H9 (cell line): ENCODE measurements at regions not wholly inside any gene's neighbourhood (a gene's known extent, or its start where the extent isn't known, plus 50 kb on each side); places are given as distances from the start of the nearest gene placed in this dataset.

Experiments used
- DNase-seq: peaks from one replicate; pipeline ENCODE4 v3.0.0-alpha.2; 2017
- H2AFZ ChIP-seq: one replicate; pipeline ENCODE4 v1.6.1; 2013; ENCODE audit warnings: mild to moderate bottlenecking, low read length, control low read depth, moderate library complexity
- H2AK5ac ChIP-seq: 2 replicates; pipeline ENCODE4 v1.6.1; 2013; ENCODE audit warnings: low read length, control low read depth, mixed read lengths; ENCODE audit not compliant: insufficient read length
- H2BK120ac ChIP-seq: one replicate; pipeline ENCODE4 v1.6.1; 2013; ENCODE audit warnings: low read depth, mild to moderate bottlenecking, low read length, control low read depth, inconsistent platforms; ENCODE audit not compliant: poor library complexity, severe bottlenecking
- H2BK12ac ChIP-seq: 2 replicates; pipeline ENCODE4 v1.6.1; 2013; ENCODE audit warnings: low read length, control low read depth, mixed read lengths, low read depth; ENCODE audit not compliant: insufficient read length
- H2BK15ac ChIP-seq: 2 replicates; pipeline ENCODE4 v1.6.1; 2013; ENCODE audit warnings: low read depth, low read length, control low read depth
- H2BK20ac ChIP-seq: one replicate; pipeline ENCODE4 v1.6.1; 2013; ENCODE audit warnings: low read depth, mild to moderate bottlenecking, low read length, control low read depth, inconsistent platforms; ENCODE audit not compliant: poor library complexity, severe bottlenecking
- H2BK5ac ChIP-seq: 2 replicates; pipeline ENCODE4 v1.6.1; 2013; ENCODE audit warnings: low read length, control low read depth, mixed read lengths; ENCODE audit not compliant: insufficient read length
- H3K14ac ChIP-seq: 2 replicates; pipeline ENCODE4 v1.6.1; 2013; ENCODE audit warnings: low read length, control low read depth; ENCODE audit not compliant: insufficient read depth
- H3K18ac ChIP-seq: 2 replicates; pipeline ENCODE4 v1.6.1; 2013; ENCODE audit warnings: low read depth, mild to moderate bottlenecking, mixed read lengths, low read length, control low read depth; ENCODE audit not compliant: insufficient read length
- H3K23ac ChIP-seq: 2 replicates; pipeline ENCODE4 v1.6.1; 2013; ENCODE audit warnings: low read length, control low read depth, mixed read lengths, low read depth; ENCODE audit not compliant: insufficient read length
- H3K23me2 ChIP-seq: 2 replicates; pipeline ENCODE4 v1.6.1; 2013; ENCODE audit warnings: low read depth, mild to moderate bottlenecking, mixed read lengths, low read length, control low read depth; ENCODE audit not compliant: insufficient read length, poor library complexity, severe bottlenecking
- H3K27ac ChIP-seq: 2 replicates; pipeline ENCODE4 v1.5.1; 2013; ENCODE audit warnings: low read length, control low read depth, mixed read lengths, low read depth; ENCODE audit not compliant: insufficient read length
- H3K27me3 ChIP-seq: 2 replicates; pipeline ENCODE4 v1.6.1; 2013; ENCODE audit warnings: low read length, control low read depth, inconsistent platforms; ENCODE audit not compliant: insufficient read depth
- H3K4ac ChIP-seq: 2 replicates; pipeline ENCODE4 v1.6.1; 2013; ENCODE audit warnings: low read depth, mild to moderate bottlenecking, control low read depth, inconsistent platforms, low read length, moderate library complexity
- H3K4me1 ChIP-seq: 2 replicates; pipeline ENCODE4 v1.6.1; 2013; ENCODE audit warnings: low read length, control low read depth, inconsistent platforms; ENCODE audit not compliant: insufficient read depth
- H3K4me2 ChIP-seq: 2 replicates; pipeline ENCODE4 v1.6.1; 2013; ENCODE audit warnings: low read length, control low read depth, mixed read lengths; ENCODE audit not compliant: insufficient read length, insufficient read depth
- H3K56ac ChIP-seq: 2 replicates; pipeline ENCODE4 v1.6.1; 2013; ENCODE audit warnings: low read depth, mild to moderate bottlenecking, mixed read lengths, low read length, control low read depth; ENCODE audit not compliant: insufficient read length
- H3K79me1 ChIP-seq: 2 replicates; pipeline ENCODE4 v1.6.1; 2013; ENCODE audit warnings: low read depth, mild to moderate bottlenecking, moderate library complexity, low read length, control low read depth, inconsistent platforms; ENCODE audit not compliant: insufficient read depth, poor library complexity, severe bottlenecking
- H3K79me2 ChIP-seq: 2 replicates; pipeline ENCODE4 v1.6.1; 2013; ENCODE audit warnings: low read length, control low read depth, inconsistent platforms; ENCODE audit not compliant: insufficient read depth
- H3K9ac ChIP-seq: 2 replicates; pipeline ENCODE4 v1.6.1; 2013; ENCODE audit warnings: low read length, control low read depth, mixed read lengths; ENCODE audit not compliant: insufficient read length; ENCODE audit errors: extremely low read depth
- H3K9me3 ChIP-seq: one replicate; pipeline ENCODE4 v1.6.1; 2013; ENCODE audit warnings: low read depth, low read length, inconsistent platforms; ENCODE audit not compliant: control insufficient read depth
- H3T11ph ChIP-seq: one replicate; pipeline ENCODE4 v1.6.1; 2013; ENCODE audit warnings: mild to moderate bottlenecking, low read length, control low read depth, inconsistent platforms
- H4K20me1 ChIP-seq: one replicate; pipeline ENCODE4 v1.6.1; 2013; ENCODE audit not compliant: control insufficient read depth, insufficient read length, insufficient read depth
- H4K5ac ChIP-seq: 2 replicates; pipeline ENCODE4 v1.6.1; 2013; ENCODE audit warnings: low read depth, mild to moderate bottlenecking, mixed read lengths, low read length, control low read depth; ENCODE audit not compliant: insufficient read length
- H4K8ac ChIP-seq: replicated peaks from 2 replicates; pipeline ENCODE4 v1.6.1; 2013; ENCODE audit warnings: low read length, control low read depth, mixed read lengths, low read depth; ENCODE audit not compliant: insufficient read length
- H4K91ac ChIP-seq: 2 replicates; pipeline ENCODE4 v1.6.1; 2013; ENCODE audit warnings: low read depth, mild to moderate bottlenecking, moderate library complexity, mixed read lengths, low read length, control low read depth; ENCODE audit not compliant: insufficient read length
- H3K27ac Mint-ChIP-seq, 3 experiments: 2 replicates in 2 of 3; 3 replicates in 1 of 3; pipeline ENCODE4 v1.8.0; 2020 to 2021; ENCODE audit warnings: mixed read lengths in 3 of 3, mild to moderate bottlenecking in 1 of 3, moderate library complexity in 1 of 3
- H3K27me3 Mint-ChIP-seq: 2 replicates; pipeline ENCODE4 v1.8.0; 2021; ENCODE audit warnings: low read depth, mild to moderate bottlenecking, moderate library complexity, mixed read lengths
- H3K36me3 Mint-ChIP-seq, 3 experiments: 2 replicates in 2 of 3; 3 replicates in 1 of 3; pipeline ENCODE4 v1.8.0; 2020 to 2021; ENCODE audit warnings: low read depth in 3 of 3, mixed read lengths in 3 of 3; ENCODE audit not compliant: insufficient read depth in 1 of 3
- H3K4me1 Mint-ChIP-seq, 2 experiments: 2 replicates each; pipeline ENCODE4 v1.8.0; 2020; ENCODE audit warnings: mixed read lengths in 2 of 2
- H3K4me3 Mint-ChIP-seq, 2 experiments: 2 replicates in 1 of 2; 3 replicates in 1 of 2; pipeline ENCODE4 v1.8.0; 2020 to 2021; ENCODE audit warnings: mild to moderate bottlenecking in 2 of 2, mixed read lengths in 2 of 2, moderate library complexity in 1 of 2
- H3K9me3 Mint-ChIP-seq, 2 experiments: 2 replicates in 1 of 2; 3 replicates in 1 of 2; pipeline ENCODE4 v1.8.0; 2020; ENCODE audit warnings: mild to moderate bottlenecking in 2 of 2, mixed read lengths in 2 of 2, moderate library complexity in 1 of 2
- WGBS: extraction: QIAGEN DNeasy Blood & Tissue Kit; methylation state at CpG from one replicate; pipeline ENCODE4 v1.1.7; 2013; ENCODE audit warnings: missing lambda C conversion rate, low lambda C conversion rate, mixed read lengths; ENCODE audit not compliant: insufficient read length; ENCODE audit errors: extremely low coverage; 5-methylcytosine and 5-hydroxymethylcytosine counted together
- TF ChIP-seq, protein P1 (sequence below): fragments of 200-600 bp; sonication (generic); conservative IDR thresholded peaks from 3 replicates; pipeline ENCODE4 v1.8.0; 2021; ENCODE audit warnings: antibody characterized with exemption, mild to moderate bottlenecking

GRCh38 chr16:51951668-51952298, 595.2 kb downstream of the TOX3 start:
- H4K5ac ChIP-seq = no peak overlapping the region
- H3T11ph ChIP-seq = no peak overlapping the region
- WGBS = no CpG with 5 or more reads among the region's 7 CpGs
- H3K79me2 ChIP-seq = no peaks in the 10 kb centered on the region
- peaks cover 12% of the 10 kb centered on the region; the same call in 1 of the 2 replicates for H3K4me1 ChIP-seq
- H3K79me1 ChIP-seq = no peaks in the 10 kb centered on the region
- H4K91ac ChIP-seq = no peak overlapping the region
- H3K9me3 Mint-ChIP-seq = no peaks in the 10 kb centered on the region
- H3K27me3 Mint-ChIP-seq = no peaks in the 10 kb centered on the region
- no peak overlapping the region for H3K14ac ChIP-seq
- no peak overlapping the region for H2BK20ac ChIP-seq
- peak; percentile 51 for DNase-seq
- no peak overlapping the region for H2AK5ac ChIP-seq
- no peak overlapping the region for H4K8ac ChIP-seq
- H3K36me3 Mint-ChIP-seq = no peaks in the 10 kb centered on the region
- H3K27ac ChIP-seq = no peak overlapping the region
- H3K4ac ChIP-seq = no peak overlapping the region
- H3K27ac Mint-ChIP-seq = peak overlapping the region; percentile 14 to 93 (median 84); a peak in 6 of 7 replicates
- H3K27me3 ChIP-seq = no peaks in the 10 kb centered on the region
- H3K9me3 ChIP-seq = no peaks in the 10 kb centered on the region
- H2BK12ac ChIP-seq = no peak overlapping the region
- no peak overlapping the region for H2AFZ ChIP-seq
- H3K4me3 Mint-ChIP-seq = no peak overlapping the region; a peak in 1 of 5 replicates
- TF ChIP-seq, protein P1, sequence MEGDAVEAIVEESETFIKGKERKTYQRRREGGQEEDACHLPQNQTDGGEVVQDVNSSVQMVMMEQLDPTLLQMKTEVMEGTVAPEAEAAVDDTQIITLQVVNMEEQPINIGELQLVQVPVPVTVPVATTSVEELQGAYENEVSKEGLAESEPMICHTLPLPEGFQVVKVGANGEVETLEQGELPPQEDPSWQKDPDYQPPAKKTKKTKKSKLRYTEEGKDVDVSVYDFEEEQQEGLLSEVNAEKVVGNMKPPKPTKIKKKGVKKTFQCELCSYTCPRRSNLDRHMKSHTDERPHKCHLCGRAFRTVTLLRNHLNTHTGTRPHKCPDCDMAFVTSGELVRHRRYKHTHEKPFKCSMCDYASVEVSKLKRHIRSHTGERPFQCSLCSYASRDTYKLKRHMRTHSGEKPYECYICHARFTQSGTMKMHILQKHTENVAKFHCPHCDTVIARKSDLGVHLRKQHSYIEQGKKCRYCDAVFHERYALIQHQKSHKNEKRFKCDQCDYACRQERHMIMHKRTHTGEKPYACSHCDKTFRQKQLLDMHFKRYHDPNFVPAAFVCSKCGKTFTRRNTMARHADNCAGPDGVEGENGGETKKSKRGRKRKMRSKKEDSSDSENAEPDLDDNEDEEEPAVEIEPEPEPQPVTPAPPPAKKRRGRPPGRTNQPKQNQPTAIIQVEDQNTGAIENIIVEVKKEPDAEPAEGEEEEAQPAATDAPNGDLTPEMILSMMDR = no peak
- no peak overlapping the region for H2BK15ac ChIP-seq
- no peak overlapping the region for H3K4me2 ChIP-seq
- no peak overlapping the region for H3K23ac ChIP-seq
- H2BK5ac ChIP-seq = no peak overlapping the region
- no peaks in the 10 kb centered on the region for H4K20me1 ChIP-seq
- H3K9ac ChIP-seq = no peak overlapping the region
- H3K4me1 Mint-ChIP-seq = peaks cover 59 to 60% of the 10 kb centered on the region in 2 experiments
- no peak overlapping the region for H2BK120ac ChIP-seq
- no peaks in the 10 kb centered on the region for H3K23me2 ChIP-seq
- H3K18ac ChIP-seq = no peak overlapping the region
- no peak overlapping the region for H3K56ac ChIP-seq
